ENCODE measurements at regions not wholly inside any gene's neighbourhood (a gene's known extent, or its start where the extent isn't known, plus 50 kb on each side); places are given as distances from the start of the nearest gene placed in this dataset.

- TF ChIP-seq ZNF341 (tag by site-specific recombination; IDR thresholded peaks at IDR 0.05; ENCODE audit: low read depth) (no peak), ZNF548 (tag by site-specific recombination; IDR thresholded peaks at IDR 0.05) (no peak), ZSCAN16 (tag by site-specific recombination; IDR thresholded peaks at IDR 0.05) (no peak), GLI4 (tag by site-specific recombination; IDR thresholded peaks at IDR 0.05) (no peak), ZNF639 (tag by site-specific recombination; IDR thresholded peaks at IDR 0.05) (no peak), ZNF350 (tag by site-specific recombination; IDR thresholded peaks at IDR 0.05) (no peak), ZNF555 (tag by site-specific recombination; conservative IDR thresholded peaks at IDR 0.05) (no peak)
These were observed 118.5 kb upstream of the TWIST2 start (continued) for GRCh38 chr2:238729261-238729935.

DNA sequence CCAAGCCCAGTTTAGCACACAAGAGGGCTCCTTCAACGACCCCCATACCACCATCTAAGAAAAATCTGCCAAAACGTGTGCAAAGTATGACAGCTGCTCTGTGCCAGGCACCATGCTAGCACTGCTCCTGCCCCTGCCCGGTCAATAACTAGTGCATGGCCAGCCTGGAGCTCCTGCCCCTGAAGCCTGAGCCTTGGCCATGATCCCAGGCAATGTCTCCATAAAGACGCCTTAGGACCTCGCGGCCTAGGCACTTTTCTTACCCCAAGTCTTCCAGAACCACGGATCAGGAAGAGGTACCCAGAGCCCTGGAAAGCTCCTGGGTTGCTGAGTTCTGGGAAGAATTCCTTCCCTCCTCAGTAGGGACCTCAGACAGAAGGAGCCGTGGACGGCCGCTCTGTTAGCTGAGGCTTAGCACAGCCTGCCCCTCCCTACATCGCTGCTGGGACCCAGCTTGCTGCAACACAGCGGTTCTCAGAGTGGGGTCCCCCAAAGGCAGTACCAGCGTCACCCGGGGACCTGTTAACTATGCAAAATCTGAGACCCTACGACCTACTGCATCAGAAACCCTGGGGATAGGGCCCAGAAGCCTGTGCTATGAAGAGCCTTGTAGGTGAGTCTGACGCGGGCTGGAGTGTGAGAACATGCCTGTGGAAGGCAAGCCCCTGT, 117.8 kb upstream of the TWIST2 start:
- Histone ChIP-seq H3K36me3 (ENCODE audit: control insufficient read depth in 2 of 2, insufficient read depth in 1 of 2, low read length in 2 of 2) (no peaks in the 10 kb centered on the region), H3K4me1 (ENCODE audit: control insufficient read depth, insufficient read depth, low read length) (no peaks in the 10 kb centered on the region), H3K9me3 (ENCODE audit: control insufficient read depth, insufficient read depth, low read depth, low read length) (no peaks in the 10 kb centered on the region), H3K27ac (ENCODE audit: extremely low read depth, low read depth, low read length) (no peak overlapping the region), H3K4me3 (ENCODE audit: low read depth, low read length) (no peak overlapping the region)
- ChIA-PET CTCF (interaction anchor here (2.8 kb wide), 1 partner anchor 10 kb away, joined by 13 read pairs; no protein-coding TSS in a partner anchor), POLR2A (no interaction called here)
- TF ChIP-seq PRDM1 (tag by site-specific recombination; IDR thresholded peaks at IDR 0.05) (no peak), ZNF596 (tag by site-specific recombination; IDR thresholded peaks at IDR 0.05) (no peak), ZBTB26 (tag by site-specific recombination; optimal IDR thresholded peaks at IDR 0.05) (no peak), ZNF221 (tag by site-specific recombination; IDR thresholded peaks at IDR 0.05; ENCODE audit: borderline replicate concordance) (no peak), ZNF560 (tag by site-specific recombination; IDR thresholded peaks at IDR 0.05; ENCODE audit: borderline replicate concordance) (no peak), ELK4 (IDR thresholded peaks at IDR 0.05; ENCODE audit: borderline replicate concordance, low read depth, low read length) (no peak), PATZ1 (tag by site-specific recombination; IDR thresholded peaks at IDR 0.05) (no peak), ZNF645 (tag by site-specific recombination; IDR thresholded peaks at IDR 0.05) (no peak)

GRCh38 chr2:238730881-238731280, 117.0 kb upstream of the TWIST2 start:
- H3K27ac ChIP-seq (ENCODE audit: extremely low read depth, low read depth, low read length) = no peak overlapping the region
- ChIA-PET POLR2A (no interaction called here), CTCF (no interaction called here)
- no peaks in the 10 kb centered on the region for H3K9me3 ChIP-seq (ENCODE audit: control insufficient read depth, insufficient read depth, low read depth, low read length)
- H3K4me3 ChIP-seq (ENCODE audit: low read depth, low read length) = no peak overlapping the region
- no peaks in the 10 kb centered on the region for H3K4me1 ChIP-seq (ENCODE audit: control insufficient read depth, insufficient read depth, low read length)
- no peaks in the 10 kb centered on the region for H3K36me3 ChIP-seq (ENCODE audit: control insufficient read depth in 2 of 2, insufficient read depth in 1 of 2, low read length in 2 of 2)
- TF ChIP-seq REST (tag by site-specific recombination; IDR thresholded peaks at IDR 0.05) (no peak), ZNF132 (tag by site-specific recombination; IDR thresholded peaks at IDR 0.05; ENCODE audit: borderline replicate concordance) (no peak), TCF7L2 (IDR thresholded peaks at IDR 0.05; ENCODE audit: borderline replicate concordance, low read depth, low read length) (no peak), ZNF561 (tag by site-specific recombination; IDR thresholded peaks at IDR 0.05; ENCODE audit: borderline replicate concordance) (no peak), MZF1 (tag by site-specific recombination; IDR thresholded peaks at IDR 0.05; ENCODE audit: borderline replicate concordance) (no peak), ZNF416 (tag by site-specific recombination; IDR thresholded peaks at IDR 0.05) (no peak)
